MV-4-11 (cell line): ENCODE measurements at regions not wholly inside any gene's neighbourhood (a gene's known extent, or its start where the extent isn't known, plus 50 kb on each side); places are given as distances from the start of the nearest gene placed in this dataset.

Experiments
- DNase-seq: peaks from one replicate; lab custom pipeline; 2025; lab: John Stamatoyannopoulos, UW

DNA sequence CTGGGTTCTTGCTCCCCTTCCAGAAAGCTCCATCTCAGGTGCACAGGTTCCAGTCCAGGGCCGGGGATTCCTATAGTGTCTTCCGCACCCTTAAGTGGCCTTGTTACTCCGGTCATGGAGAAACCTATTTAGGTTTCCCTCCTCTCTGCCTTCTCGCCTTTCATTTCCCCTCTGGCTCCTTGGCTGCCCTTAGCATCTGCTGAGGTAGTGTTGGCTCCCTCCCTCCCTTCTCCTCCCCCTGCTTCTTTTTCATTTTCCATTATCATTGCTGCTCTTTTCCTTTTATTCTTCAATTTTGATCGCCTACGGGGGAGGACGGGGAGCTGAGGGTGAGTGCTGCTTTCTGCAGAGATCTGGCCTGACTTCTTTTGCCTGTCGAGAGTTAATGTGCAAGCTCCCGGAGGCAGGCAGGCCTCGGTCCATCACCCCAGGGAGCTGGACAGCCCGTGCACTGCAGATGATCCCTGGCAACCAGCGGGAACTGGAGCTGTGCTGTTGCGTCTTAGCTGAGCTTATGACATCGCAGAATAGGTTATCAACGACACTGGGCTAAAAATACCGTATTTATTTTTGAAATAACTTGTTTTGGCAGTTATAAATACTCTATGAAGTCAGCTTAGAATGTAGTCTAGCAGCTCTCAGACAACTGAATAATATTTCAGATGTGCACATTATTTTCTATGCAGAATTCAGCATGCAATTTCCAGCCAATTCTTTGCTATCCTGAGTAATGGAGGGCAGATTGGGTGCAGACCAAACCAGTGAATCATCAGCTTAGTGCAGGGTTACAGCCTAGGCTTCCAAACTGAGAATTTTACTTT, 141.9 kb downstream of the SLC4A3 start:
- DNase-seq: no peak

DNA sequence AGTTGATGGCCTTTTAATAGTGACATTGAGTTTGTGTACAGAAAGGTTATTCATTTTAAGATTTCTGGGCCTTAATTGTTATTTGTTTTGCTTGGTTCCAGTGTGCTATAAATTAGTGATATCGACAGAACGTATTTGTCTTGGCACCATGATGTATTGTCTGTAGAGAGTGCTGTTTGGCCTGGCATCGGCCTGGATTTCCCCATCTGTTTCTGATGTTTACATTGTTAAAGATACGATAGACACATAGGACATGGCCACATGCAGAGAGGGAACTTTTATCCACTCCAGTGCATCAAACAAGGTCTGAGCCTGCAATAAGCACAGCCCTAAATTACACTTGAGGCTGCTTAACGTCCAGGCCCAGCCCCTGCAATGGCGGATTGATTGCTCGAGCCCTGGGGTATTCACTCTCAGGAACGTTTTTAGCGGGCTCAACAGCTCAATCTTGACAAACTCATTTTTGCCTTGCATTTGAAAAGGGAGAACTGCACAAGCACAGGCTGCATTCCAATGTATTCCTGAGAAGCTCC, 144.7 kb downstream of the SLC4A3 start:
- DNase-seq: no peak

DNA sequence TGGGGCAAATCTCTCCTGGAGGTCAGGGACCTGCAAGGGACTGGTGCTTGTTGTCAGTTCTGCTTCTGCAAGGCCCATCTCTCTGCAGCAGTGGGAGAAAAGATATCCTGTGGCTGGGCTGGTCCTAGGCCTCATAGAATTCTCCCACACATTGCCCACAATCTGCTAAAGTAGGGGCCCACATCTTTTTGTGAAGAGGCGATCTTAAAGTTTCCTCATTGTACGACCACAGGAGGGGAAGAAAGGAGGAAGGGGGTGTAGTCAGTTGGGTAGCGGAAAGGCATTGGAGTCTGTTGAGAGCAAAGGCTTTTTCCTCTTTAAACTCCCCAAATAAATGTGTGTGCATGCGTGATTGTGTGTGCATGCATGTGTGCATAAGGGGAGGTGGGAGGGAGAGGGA, 145.3 kb downstream of the SLC4A3 start:
- peak; percentile 75 for DNase-seq

DNA sequence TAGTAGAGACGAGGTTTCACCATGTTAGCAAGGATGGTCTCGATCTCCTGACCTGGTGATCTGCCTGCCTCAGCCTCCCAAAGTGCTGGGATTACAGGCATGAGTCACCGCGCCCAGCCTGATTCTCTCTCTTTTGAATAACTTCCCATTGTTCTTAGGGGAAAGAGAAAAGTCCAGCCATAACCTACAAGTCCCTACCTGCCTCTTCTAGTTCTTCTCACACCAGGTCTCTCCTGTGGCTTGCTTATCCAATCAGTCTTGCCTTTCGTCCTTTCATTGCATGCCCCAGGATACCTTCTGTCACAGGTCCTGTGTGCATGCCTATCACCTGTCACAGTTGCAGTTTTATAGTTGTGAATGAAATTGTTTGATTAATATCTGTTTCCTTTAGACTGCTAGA, 148.1 kb downstream of the SLC4A3 start:
- DNase-seq: no peak

DNA sequence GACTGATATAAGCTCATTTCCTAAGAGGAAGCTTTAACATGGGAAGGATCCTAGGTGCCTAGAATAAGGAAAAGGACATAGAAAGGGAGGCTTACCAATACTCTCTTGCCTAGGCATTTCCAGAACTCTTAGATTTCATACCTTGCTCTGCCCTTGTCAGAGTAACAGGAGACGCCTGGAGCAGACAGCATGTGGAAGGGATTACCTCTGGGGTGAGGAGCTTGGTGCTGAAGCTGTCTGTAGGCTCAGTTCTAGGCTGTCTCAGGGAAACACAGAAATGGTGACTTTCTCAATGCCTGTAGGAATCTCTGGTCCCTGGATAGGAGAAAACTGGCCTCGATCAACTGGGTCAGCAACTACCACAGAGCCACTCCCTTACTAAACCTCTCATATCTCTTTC, 150.0 kb downstream of the SLC4A3 start:
- no peak for DNase-seq

DNA sequence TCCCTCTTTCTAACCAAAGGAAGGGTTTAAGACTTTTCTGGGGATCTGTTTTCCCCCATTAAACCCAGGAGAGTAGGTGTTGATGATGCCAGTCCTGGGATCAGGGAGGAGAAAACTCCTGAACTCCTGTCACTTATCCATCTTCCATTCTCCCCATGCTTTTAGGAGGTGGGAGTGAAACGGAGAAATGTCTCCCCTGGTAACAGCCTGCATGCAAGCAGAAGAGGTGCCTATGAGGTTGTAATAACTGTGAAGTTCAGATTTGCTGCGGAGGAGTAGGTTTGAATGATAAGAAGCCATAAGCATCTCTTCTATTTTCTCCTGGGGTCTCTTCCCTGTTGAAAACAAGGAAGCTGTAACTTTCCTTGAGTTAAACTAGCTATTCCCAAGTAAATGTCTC, 150.8 kb downstream of the SLC4A3 start:
- DNase-seq: no peak

DNA sequence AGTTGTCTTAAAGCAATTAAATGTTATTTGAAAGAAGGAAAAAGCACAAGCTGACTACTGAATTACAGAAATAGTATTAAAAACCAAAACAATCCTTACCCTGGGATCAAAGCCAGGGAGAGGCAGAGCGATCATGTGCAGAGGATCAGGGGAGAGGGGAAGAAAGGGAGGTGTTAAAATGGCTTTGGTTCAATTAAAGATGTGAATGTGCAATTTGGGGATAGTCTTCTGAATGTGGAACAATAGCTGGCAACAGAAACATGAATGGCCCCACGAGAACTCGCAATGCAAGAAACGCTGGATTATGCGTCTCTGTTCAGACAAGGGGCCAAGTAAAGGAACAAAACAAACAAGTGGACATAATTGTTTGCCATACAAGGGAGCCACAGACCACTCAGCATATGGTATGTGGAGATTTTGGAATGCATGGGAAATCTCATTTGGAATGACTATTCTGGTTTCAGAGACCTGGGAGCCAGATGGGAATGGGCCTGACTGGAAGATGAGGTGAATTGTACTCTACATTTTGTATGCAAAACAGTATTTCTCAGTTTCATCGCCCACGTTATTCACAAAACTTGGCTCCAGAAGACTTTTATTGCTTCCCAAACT, 155.4 kb downstream of the SLC4A3 start:
- no peak for DNase-seq

DNA sequence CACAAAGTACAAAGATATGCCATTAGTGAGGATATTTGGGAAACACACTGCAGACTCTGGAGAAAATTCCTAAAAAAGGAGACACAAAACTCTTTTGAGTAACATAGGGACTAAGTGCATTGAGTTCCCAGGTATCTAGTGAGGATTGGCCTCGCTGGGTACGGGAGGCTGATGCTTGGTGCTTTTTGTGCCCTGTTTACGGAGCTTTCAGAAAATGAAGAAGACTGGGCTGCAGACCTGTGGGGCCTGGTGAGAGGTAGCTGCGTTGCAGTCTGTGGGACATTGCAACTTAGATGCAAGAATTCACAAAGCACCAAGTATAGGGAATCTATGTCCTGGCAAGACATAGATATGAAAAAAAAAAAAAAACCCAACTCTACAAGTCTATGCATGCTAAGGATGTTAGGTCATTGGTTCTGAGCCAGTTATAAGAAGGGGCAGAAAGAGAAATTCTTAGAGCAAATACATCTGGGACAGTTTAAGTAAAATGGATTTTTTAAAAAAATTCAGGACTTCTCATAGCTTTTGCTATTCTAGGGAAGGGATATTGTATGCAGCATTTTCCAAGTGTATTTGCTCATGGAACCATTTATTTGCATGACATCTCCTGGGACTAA, 156.0 kb downstream of the SLC4A3 start:
- DNase-seq: no peak

DNA sequence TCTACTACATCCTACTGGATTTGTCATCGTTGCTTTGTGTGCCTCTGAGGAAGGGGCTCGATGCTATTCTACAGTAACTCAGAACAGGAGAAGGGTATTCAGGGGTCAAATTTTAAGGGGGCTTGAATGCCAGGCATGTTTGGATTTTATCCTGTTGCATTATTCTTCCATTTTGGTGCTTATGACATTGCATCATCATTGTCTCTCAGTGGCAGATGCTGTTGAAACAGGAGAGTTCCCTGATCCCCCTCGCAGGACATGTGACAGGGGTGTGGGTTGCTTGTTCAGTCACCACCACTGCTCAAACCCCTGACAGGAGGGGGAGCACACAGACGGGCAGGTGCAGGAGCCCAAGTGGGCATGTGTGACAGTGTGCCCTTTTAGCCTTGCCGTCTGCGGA, 156.7 kb downstream of the SLC4A3 start:
- DNase-seq: no peak

DNA sequence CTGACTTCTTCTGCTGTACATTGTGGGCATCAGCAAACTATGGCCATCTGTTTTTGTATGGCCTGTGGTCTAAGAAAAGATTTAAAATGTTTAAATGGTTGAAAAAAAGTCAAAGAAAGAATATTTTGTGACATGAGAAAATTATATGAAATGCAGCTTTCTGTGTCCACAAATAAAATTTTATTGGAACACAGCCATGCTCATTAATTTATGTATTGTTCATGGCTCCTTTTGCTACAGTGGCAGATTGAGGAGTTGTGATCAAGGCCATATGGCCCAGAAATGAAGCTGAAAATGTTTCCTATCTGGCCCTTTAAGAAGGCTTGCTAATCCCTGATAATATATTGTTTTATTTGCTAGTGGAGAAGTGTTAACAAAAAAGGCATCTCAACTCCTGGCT, 162.0 kb downstream of the SLC4A3 start:
- DNase-seq: no peak

DNA sequence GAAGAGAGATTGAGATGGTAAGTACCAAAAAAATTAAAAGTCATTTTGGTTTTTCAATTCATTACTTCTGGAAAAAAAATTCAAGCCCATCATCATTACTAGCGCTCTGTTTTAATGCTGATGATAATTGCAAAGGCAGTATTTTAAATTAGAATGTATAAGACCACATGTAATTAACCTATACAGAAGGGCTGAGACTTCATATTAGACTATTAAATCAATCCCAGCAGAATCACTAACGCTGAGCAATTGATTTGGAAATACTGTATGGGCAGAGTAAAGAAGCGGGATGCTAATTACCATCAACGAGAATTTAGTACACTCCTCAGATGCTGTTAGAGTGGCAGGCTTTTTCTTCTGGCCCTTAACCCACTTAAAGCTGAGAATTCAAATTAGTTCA, 165.0 kb downstream of the SLC4A3 start:
- no peak for DNase-seq

DNA sequence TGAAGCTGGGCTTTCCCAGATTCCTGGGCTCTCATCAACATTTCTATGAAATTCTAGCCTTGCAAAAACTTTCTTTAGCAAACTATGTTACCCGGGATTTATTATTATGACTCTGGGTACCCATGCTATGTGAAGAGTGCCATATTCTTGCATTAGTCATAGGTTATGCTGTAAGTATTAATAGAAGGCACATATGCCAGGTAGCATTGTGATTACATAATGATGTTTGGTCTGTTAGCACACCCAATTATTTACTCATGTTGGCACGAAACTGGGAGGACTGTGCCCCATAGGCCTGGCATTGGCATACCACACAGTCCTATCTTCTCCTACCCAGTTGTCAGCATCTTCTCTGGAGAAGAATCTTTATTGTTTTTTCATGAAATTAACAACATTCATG, 171.0 kb downstream of the SLC4A3 start:
- DNase-seq: no peak

DNA sequence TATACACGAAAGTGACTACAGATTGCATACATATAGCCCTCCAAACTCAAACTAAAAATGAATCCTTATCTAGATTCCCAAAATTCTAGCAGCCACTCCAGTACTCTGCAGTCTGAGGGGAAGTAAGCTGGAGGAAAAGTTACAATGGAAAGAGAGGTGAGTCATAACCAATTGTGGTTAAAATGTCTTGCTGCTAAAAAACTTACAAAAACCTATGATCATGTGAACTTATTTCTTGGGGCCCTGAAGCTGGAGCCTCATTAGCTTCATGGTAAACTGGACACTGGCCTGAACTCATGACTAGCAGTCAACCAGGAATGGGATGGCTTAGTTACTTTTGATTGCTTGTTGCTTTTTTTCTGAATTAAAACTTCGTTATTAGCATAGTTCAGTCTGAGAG, 175.9 kb downstream of the SLC4A3 start:
- DNase-seq: peak; percentile 60

DNA sequence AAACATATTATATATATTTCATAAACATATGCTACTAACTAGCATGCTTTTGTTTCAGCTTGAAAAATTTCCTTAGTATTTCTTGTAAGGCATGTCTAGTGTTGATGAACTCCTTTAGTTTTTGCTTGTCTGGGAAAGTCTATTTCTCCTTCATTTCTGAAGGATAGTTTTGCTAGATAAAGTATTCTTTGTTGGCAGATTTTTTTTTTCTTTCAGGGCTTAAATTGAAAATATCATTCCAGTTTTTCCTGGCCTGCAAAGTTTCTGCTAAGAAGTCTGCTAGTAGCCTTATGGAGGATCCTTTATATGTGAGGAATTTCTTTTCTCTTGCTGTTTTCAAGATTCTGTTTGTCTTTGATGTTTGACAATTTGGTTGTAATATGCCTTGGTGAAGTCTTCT, 183.5 kb downstream of the SLC4A3 start:
- no peak for DNase-seq

DNA sequence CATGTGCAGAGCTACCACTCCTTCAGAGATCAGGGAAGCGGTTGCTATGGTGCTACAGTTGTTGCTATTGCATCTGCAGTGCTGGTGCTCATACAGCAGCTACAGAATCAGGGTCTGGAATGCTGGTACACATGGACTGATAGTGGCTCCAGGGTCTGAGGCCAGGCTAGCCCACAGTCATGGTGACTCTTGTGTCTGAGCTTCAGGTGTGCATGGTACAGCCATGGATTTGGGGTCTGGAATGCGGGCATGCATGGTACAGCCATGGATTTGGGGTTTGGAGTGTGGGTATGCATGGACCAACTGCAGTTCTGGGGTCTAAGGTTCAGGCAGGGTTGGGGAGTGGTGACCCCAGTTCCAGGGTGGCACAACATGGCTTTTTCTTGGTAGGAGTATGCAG, 185.2 kb downstream of the SLC4A3 start:
- DNase-seq: no peak

DNA sequence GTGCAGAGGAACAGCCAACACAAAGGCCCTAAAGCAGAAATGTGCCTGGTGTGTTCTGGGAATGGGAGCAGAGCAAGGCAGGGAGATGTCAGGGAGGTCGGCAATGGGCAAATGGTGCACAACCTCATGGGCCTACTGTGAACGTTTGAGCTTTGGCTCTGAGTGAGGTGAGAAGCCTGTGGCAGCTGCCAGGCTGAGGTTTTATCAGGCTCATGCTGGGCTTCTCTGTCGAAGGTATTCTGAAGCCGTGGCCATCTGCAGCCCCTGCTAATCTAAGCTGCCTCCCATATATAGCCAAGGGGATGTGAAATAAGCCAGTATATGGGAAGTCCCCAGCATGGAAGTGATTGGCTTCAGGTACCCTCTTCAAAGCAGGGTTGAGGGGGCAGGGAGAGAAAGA, 193.3 kb downstream of the SLC4A3 start:
- no peak for DNase-seq

DNA sequence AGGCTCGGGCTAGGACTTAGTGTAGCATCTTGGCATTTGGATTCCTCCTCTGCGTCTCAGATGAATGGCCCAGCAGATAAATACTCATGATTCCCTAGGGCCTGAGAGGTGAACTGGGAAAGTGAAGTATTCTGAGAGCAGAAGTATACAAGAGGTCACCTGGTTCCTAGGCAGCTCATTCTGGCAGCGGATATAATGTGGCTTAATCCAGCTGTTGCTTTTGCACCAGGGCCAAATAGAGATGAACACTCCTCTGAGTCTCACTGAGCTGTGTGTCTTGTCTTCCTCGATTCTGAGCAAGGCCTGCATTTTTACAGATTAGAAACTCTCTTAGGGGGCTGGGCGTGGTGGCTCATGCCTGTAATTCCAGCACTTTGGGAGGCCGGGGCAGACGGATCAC, 196.1 kb downstream of the SLC4A3 start:
- no peak for DNase-seq

DNA sequence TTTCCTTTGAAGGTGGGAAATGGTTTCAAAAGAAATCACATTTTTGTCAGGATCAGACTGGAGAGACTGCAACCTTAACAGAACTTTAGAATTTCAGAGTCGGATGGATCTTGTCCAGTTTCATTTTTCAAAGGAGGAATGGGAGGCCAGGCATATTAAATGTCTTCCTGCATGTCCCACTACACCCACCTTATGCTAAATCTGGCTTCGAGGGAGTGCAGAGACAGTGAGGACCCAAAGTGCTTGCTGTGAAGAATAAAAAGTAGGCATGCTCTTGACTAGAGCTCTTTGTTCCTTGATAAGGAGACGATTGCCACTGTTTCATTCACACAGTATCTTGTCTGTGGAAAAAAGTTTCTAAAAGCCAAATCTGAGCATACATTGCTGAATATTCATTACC, 197.6 kb downstream of the SLC4A3 start:
- DNase-seq: no peak

DNA sequence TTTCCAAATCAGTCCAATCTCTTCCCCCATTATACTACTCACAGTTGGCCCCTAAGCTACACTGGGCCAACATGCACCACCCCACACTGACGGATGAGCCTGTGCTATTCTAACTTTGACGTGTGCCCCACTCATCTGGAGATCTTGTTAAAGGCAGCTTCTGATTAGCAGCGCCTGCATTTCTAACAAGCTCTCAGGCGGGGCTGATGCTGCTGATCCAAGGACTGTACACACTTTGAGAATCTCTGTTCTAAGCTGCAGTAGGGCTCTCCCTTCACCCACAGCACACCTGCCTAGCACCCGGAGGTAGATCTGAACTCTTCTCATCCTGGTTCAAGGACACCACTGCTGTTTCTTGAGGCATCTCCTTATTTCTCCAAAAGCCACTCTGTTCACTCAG, 200.7 kb downstream of the SLC4A3 start:
- DNase-seq: no peak

DNA sequence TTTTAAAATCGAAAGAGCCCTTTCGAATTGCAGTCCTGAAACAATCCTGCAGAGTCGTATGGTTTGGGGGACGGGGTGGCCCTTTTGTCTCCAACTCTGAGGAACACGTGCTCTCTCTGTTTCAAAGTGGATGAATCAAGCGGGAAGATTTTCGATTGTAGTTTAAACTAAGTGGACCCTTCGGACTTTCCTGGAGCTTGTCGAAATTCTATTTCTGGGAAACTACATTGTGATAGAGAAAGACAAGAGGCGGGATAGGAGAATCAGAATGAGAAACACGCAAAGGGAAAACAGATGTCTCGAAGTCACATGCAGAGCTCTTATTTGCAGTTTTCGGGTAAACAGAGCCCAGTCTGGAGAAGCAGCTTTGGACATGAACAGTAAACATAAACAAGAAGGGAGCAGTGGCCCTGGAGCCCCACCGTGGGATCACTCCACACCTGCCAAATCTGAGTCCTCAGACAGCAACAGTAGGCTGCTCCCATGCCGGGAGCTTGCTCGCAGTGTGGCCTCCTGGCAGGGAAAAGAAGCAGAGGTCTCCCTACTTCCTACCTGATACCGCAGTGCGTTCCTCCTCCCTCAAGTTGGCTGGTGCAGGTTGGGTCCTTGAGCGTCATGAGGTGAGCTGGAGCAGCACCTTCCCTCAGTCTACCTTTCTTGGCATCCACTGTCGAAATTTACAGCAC, 202.4 kb downstream of the SLC4A3 start:
- no peak for DNase-seq

DNA sequence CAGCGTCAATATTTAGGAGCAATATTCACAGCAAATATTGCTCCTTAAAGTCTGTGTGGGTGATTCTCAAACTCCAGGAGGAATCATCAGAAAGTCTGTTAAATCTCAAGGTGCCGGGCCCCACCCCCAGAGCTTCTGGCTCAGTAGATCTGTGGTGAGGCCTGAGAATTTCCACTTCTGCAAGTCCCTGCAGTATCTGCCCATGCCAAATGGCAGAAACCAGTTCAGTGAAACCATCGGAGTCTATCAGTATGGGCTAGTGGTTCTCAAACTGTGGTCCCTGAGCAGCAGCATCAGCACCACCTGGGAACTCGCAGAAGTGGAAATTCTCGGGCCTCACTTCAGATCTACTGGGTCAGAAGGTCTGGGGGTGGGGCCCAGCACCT, 202.9 kb downstream of the SLC4A3 start:
- DNase-seq: no peak

DNA sequence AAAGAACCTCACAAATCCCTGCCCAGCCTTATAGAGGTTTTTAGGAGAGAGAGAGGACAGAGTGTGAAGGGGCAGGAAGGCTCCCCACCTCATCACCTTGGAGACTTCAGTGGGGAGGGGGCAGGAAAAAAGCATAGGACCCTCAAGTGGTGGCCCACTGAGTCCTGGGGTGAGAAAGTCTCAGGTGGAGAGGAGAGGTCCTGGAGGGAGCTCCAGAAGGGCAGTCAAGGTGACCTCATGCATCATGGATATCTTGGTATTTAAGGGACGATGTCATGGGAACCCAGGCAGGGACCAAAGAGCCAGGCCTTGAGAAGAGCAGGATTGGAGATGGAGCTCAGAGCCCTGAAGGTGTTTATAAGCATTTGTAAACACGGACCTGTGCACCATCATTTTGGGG, 204.5 kb downstream of the SLC4A3 start:
- DNase-seq: no peak

DNA sequence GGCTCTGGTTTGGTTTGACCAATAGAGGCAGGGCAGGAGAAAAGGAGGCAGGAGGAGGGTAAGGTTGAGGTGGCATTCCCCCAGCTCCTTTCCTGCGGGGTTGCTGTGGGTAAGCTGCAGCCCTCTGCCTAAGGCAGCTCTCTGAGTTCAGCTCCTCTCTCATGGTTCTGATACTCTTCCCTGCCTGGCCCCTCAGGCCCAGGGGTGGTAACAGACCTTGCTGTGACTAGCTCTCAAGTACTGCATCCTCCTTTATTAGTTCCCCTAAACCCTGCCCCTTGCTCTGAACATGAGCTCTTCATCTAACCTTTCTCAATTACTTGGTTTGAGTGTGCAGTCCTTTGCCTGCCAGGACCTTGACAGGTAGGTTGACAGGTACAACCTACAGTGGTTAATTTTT, 205.5 kb downstream of the SLC4A3 start:
- no peak for DNase-seq
